SK-N-SH treated with all-trans-retinoic acid at 6 μM for 48 hours (cell line): ENCODE measurements at regions not wholly inside any gene's neighbourhood (a gene's known extent, or its start where the extent isn't known, plus 50 kb on each side); places are given as distances from the start of the nearest gene placed in this dataset.

Experiments
- ATAC-seq: fragments of 200-7000 bp; cut with Tn5 transposase; 3 replicates; pipeline ENCODE4 v1.9.1; 2020; ENCODE audit warnings: mild to moderate bottlenecking, moderate library complexity
- ARNTL ChIP-seq: fragments of 450-650 bp; formaldehyde crosslinking; IDR thresholded peaks from 2 replicates; pipeline ENCODE4 v1.5.0; 2020; ENCODE audit warnings: low read depth, mild to moderate bottlenecking, moderate library complexity, borderline replicate concordance
- BACH2 ChIP-seq: fragments of 250-450 bp; sonication (Bioruptor Pico); IDR thresholded peaks from 2 replicates; pipeline ENCODE4 v1.9.0; 2021; ENCODE audit warnings: mild to moderate bottlenecking, borderline replicate concordance
- CREB5 ChIP-seq: fragments of 250-450 bp; sonication (Bioruptor Pico); IDR thresholded peaks from 2 replicates; pipeline ENCODE4 v1.5.1; 2020; ENCODE audit warnings: low read depth, mild to moderate bottlenecking, moderate library complexity
- CSDC2 ChIP-seq: fragments of 250-450 bp; sonication (Bioruptor Pico); IDR thresholded peaks from 2 replicates; pipeline ENCODE4 v1.5.0; 2020; ENCODE audit warnings: mild to moderate bottlenecking, moderate library complexity
- CSRNP3 ChIP-seq: fragments of 250-450 bp; sonication (Bioruptor Pico); IDR thresholded peaks from 2 replicates; pipeline ENCODE4 v1.5.1; 2021; ENCODE audit warnings: mild to moderate bottlenecking, moderate library complexity
- ESRRG ChIP-seq: fragments of 250-450 bp; sonication (Bioruptor Pico); IDR thresholded peaks from 2 replicates; pipeline ENCODE4 v1.6.1; 2021; ENCODE audit warnings: mild to moderate bottlenecking
- GLIS3 ChIP-seq: fragments of 250-450 bp; sonication (Bioruptor Pico); IDR thresholded peaks from 2 replicates; pipeline ENCODE4 v1.5.0; 2020; ENCODE audit warnings: mild to moderate bottlenecking, moderate library complexity
- ISL1 ChIP-seq: fragments of 250-450 bp; sonication (Bioruptor Pico); IDR thresholded peaks from 2 replicates; pipeline ENCODE4 v2.1.2; 2022; ENCODE audit warnings: mild to moderate bottlenecking, moderate library complexity
- OSR1 ChIP-seq: fragments of 250-450 bp; sonication (Bioruptor Pico); IDR thresholded peaks from 2 replicates; pipeline ENCODE4 v1.8.0; 2022; ENCODE audit warnings: moderate library complexity, mild to moderate bottlenecking, inconsistent platforms
- POU6F1 ChIP-seq: fragments of 250-450 bp; sonication (Bioruptor Pico); IDR thresholded peaks from 2 replicates; pipeline ENCODE4 v1.8.0; 2021; ENCODE audit warnings: low read depth, mild to moderate bottlenecking, moderate library complexity, borderline replicate concordance
- SNAI2 ChIP-seq: fragments of 250-450 bp; sonication (Bioruptor Pico); IDR thresholded peaks from 2 replicates; pipeline ENCODE4 v1.5.0; 2020; ENCODE audit warnings: mild to moderate bottlenecking, moderate library complexity
- TOX ChIP-seq: fragments of 250-450 bp; sonication (Bioruptor Pico); IDR thresholded peaks from 2 replicates; pipeline ENCODE4 v1.8.0; 2021; ENCODE audit warnings: mild to moderate bottlenecking, moderate library complexity, borderline replicate concordance
- TSHZ2 ChIP-seq: fragments of 250-450 bp; sonication (Bioruptor Pico); IDR thresholded peaks from 2 replicates; pipeline ENCODE4 v1.5.0; 2020; ENCODE audit warnings: mild to moderate bottlenecking, moderate library complexity
- ZC3H10 ChIP-seq: fragments of 250-450 bp; sonication (Bioruptor Pico); IDR thresholded peaks from 2 replicates; pipeline ENCODE4 v1.5.1; 2021; ENCODE audit warnings: mild to moderate bottlenecking, moderate library complexity
- ZNF565 ChIP-seq: fragments of 450-650 bp; formaldehyde crosslinking; conservative IDR thresholded peaks from 2 replicates; pipeline ENCODE4 v1.5.0; 2020; ENCODE audit warnings: low read depth, mild to moderate bottlenecking, moderate library complexity
- ZNF70 ChIP-seq: fragments of 450-650 bp; formaldehyde crosslinking; IDR thresholded peaks from 2 replicates; pipeline ENCODE4 v1.5.0; 2020; ENCODE audit warnings: mild to moderate bottlenecking, moderate library complexity

GRCh38 chr10:113493195-113493594 lies 59.7 kb upstream of the HABP2 start (continued):
- TF ChIP-seq TSHZ2 (CRISPR knock-in tag): no peak
- no peak for TF ChIP-seq ZNF565 (CRISPR knock-in tag)
- no peak for TF ChIP-seq SNAI2
- TF ChIP-seq BACH2 (CRISPR knock-in tag): no peak

GRCh38 chr10:113493882-113494301 lies 59.0 kb upstream of the HABP2 start:
- no peak for TF ChIP-seq ZNF70
- TF ChIP-seq ARNTL: no peak
- no peak for TF ChIP-seq OSR1 (CRISPR knock-in tag)
- TF ChIP-seq ZNF565 (CRISPR knock-in tag): no peak
- TF ChIP-seq POU6F1 (CRISPR knock-in tag): no peak
- TF ChIP-seq BACH2 (CRISPR knock-in tag): no peak
- no peak for TF ChIP-seq TOX (CRISPR knock-in tag)
- TF ChIP-seq CSRNP3 (CRISPR knock-in tag): no peak
- TF ChIP-seq ESRRG (CRISPR knock-in tag): no peak
- no peak for ATAC-seq

GRCh38 chr10:113494761-113495160 lies 58.1 kb upstream of the HABP2 start:
- TF ChIP-seq ESRRG (CRISPR knock-in tag) (no peak), TSHZ2 (CRISPR knock-in tag) (no peak)
- ATAC-seq: no peak; the same call in 2 of the 3 replicates

- TF ChIP-seq TOX (CRISPR knock-in tag) (no peak), ARNTL (no peak), ZNF70 (no peak), ZC3H10 (no peak), POU6F1 (CRISPR knock-in tag) (no peak), CSDC2 (CRISPR knock-in tag) (no peak), GLIS3 (CRISPR knock-in tag) (no peak), ISL1 (CRISPR knock-in tag) (no peak), CREB5 (CRISPR knock-in tag) (no peak)
- no peak for ATAC-seq
Observed at GRCh38 chr10:113495553-113495952, 57.3 kb upstream of the HABP2 start.
